Trophoblast cell (in vitro differentiated cells and primary cell): ENCODE measurements at regions not wholly inside any gene's neighbourhood (a gene's known extent, or its start where the extent isn't known, plus 50 kb on each side); places are given as distances from the start of the nearest gene placed in this dataset.

ENCODE experiments used
- DNase-seq, 2 donors: peaks; one replicate each; pipeline ENCODE4 v3.0.0-alpha.2; 2016
- H2AFZ ChIP-seq: 2 replicates; pipeline ENCODE4 v1.6.1; 2013; ENCODE audit warnings: low read length, moderate library complexity, mild to moderate bottlenecking; ENCODE audit not compliant: insufficient read depth, poor library complexity
- H2AK5ac ChIP-seq: 2 replicates; pipeline ENCODE4 v1.6.1; 2013; ENCODE audit warnings: mild to moderate bottlenecking, low read length
- H2BK120ac ChIP-seq: 2 replicates; pipeline ENCODE4 v1.6.1; 2013; ENCODE audit warnings: low read length, mild to moderate bottlenecking, moderate library complexity; ENCODE audit not compliant: insufficient read depth, poor library complexity
- H2BK12ac ChIP-seq: 2 replicates; pipeline ENCODE4 v1.6.1; 2013; ENCODE audit warnings: mild to moderate bottlenecking, low read length, moderate library complexity
- H2BK5ac ChIP-seq: 2 replicates; pipeline ENCODE4 v1.6.1; 2013; ENCODE audit warnings: low read length, low read depth, moderate library complexity, mild to moderate bottlenecking; ENCODE audit not compliant: poor library complexity
- H3K14ac ChIP-seq: 2 replicates; pipeline ENCODE4 v1.6.1; 2013; ENCODE audit warnings: mild to moderate bottlenecking, low read length
- H3K18ac ChIP-seq: 2 replicates; pipeline ENCODE4 v1.6.1; 2013; ENCODE audit warnings: mild to moderate bottlenecking, low read length
- H3K23ac ChIP-seq: 2 replicates; pipeline ENCODE4 v1.6.1; 2013; ENCODE audit warnings: low read length
- H3K27ac ChIP-seq: 2 replicates; pipeline ENCODE4 v1.5.1; 2013; ENCODE audit warnings: low read depth, mild to moderate bottlenecking, inconsistent platforms, low read length, moderate library complexity
- H3K27me3 ChIP-seq: 2 replicates; pipeline ENCODE4 v1.6.1; 2013; ENCODE audit warnings: inconsistent platforms, mild to moderate bottlenecking, low read length, moderate library complexity; ENCODE audit not compliant: insufficient read depth
- H3K36me3 ChIP-seq, 2 experiments: 1 replicate in 1 of 2; 2 replicates in 1 of 2; pipeline ENCODE4 v1.6.1; 2013; ENCODE audit warnings: low read length in 2 of 2, mild to moderate bottlenecking in 2 of 2, moderate library complexity in 1 of 2; ENCODE audit not compliant: insufficient read depth in 2 of 2, control insufficient read depth in 1 of 2
- H3K4ac ChIP-seq: 2 replicates; pipeline ENCODE4 v1.6.1; 2013; ENCODE audit warnings: low read depth, mild to moderate bottlenecking, low read length, moderate library complexity
- H3K4me1 ChIP-seq, 2 experiments: 1 replicate in 1 of 2; 2 replicates in 1 of 2; pipeline ENCODE4 v1.6.1; 2013; ENCODE audit warnings: low read length in 2 of 2, mild to moderate bottlenecking in 2 of 2, moderate library complexity in 1 of 2; ENCODE audit not compliant: insufficient read depth in 2 of 2, control insufficient read depth in 1 of 2
- H3K4me2 ChIP-seq: 2 replicates; pipeline ENCODE4 v1.6.1; 2013; ENCODE audit warnings: inconsistent platforms, mild to moderate bottlenecking, low read length, moderate library complexity
- H3K4me3 ChIP-seq: 2 replicates; pipeline ENCODE4 v1.5.1; 2013; ENCODE audit warnings: mild to moderate bottlenecking, low read depth, low read length, inconsistent platforms
- H3K79me1 ChIP-seq: one replicate; pipeline ENCODE4 v1.6.1; 2013; ENCODE audit warnings: low read length
- H3K79me2 ChIP-seq: 2 replicates; pipeline ENCODE4 v1.6.1; 2013; ENCODE audit warnings: low read length, mild to moderate bottlenecking; ENCODE audit not compliant: control insufficient read depth, insufficient read depth, poor library complexity
- H3K9ac ChIP-seq: 2 replicates; pipeline ENCODE4 v1.6.1; 2013; ENCODE audit warnings: mild to moderate bottlenecking, low read length
- H3K9me3 ChIP-seq: 2 replicates; pipeline ENCODE4 v1.6.1; 2013; ENCODE audit warnings: low read depth, mild to moderate bottlenecking, control low read depth, inconsistent platforms, low read length; ENCODE audit not compliant: insufficient read depth
- H4K12ac ChIP-seq: 2 replicates; pipeline ENCODE4 v1.6.1; 2013; ENCODE audit warnings: low read depth, mild to moderate bottlenecking, low read length, moderate library complexity
- H4K8ac ChIP-seq: 2 replicates; pipeline ENCODE4 v1.6.1; 2013; ENCODE audit warnings: low read depth, mild to moderate bottlenecking, low read length, moderate library complexity
- H4K91ac ChIP-seq: one replicate; pipeline ENCODE4 v1.6.1; 2013; ENCODE audit warnings: low read depth, mild to moderate bottlenecking, low read length, moderate library complexity
- WGBS: extraction: QIAGEN DNeasy Blood & Tissue Kit; methylation state at CpG from one replicate; pipeline ENCODE4 v1.1.7; 2013; ENCODE audit warnings: missing lambda C conversion rate; ENCODE audit not compliant: insufficient read length, insufficient coverage; ENCODE audit errors: extremely low coverage; 5-methylcytosine and 5-hydroxymethylcytosine counted together

- Histone ChIP-seq H4K8ac (no peak overlapping the region), H2AFZ (no peak overlapping the region), H3K4ac (no peak overlapping the region), H3K4me2 (no peak overlapping the region), H3K4me1 (no peaks in the 10 kb centered on the region), H3K27ac (no peak overlapping the region), H3K79me1 (no peaks in the 10 kb centered on the region), H3K9ac (no peak overlapping the region), H3K27me3 (no peaks in the 10 kb centered on the region), H2BK12ac (no peak overlapping the region), H2AK5ac (no peak overlapping the region), H4K91ac (no peak overlapping the region), H3K4me3 (no peak overlapping the region), H2BK120ac (no peak overlapping the region), H4K12ac (no peak overlapping the region), H3K36me3 (no peaks in the 10 kb centered on the region), H3K18ac (no peak overlapping the region), H3K79me2 (no peaks in the 10 kb centered on the region), H2BK5ac (no peak overlapping the region), H3K23ac (no peak overlapping the region), H3K14ac (no peak overlapping the region), H3K9me3 (no peaks in the 10 kb centered on the region)
- no peak for DNase-seq
- whole genome bisulfite sequencing = no CpG with 5 or more reads among the region's 4 CpGs
Observed at GRCh38 chr12:47318963-47319362, 239.2 kb upstream of the AMIGO2 start.

GRCh38 chr12:47317175-47317915 is 237.6 kb upstream of the AMIGO2 start:
- Histone ChIP-seq H3K4ac (no peak overlapping the region), H3K4me1 (no peaks in the 10 kb centered on the region), H2BK12ac (no peak overlapping the region), H2AFZ (no peak overlapping the region), H4K8ac (no peak overlapping the region), H2AK5ac (no peak overlapping the region), H4K12ac (no peak overlapping the region), H2BK120ac (no peak overlapping the region), H3K18ac (no peak overlapping the region), H3K79me1 (no peaks in the 10 kb centered on the region), H3K36me3 (no peaks in the 10 kb centered on the region), H3K79me2 (no peaks in the 10 kb centered on the region), H3K9ac (no peak overlapping the region), H3K4me2 (no peak overlapping the region), H3K23ac (no peak overlapping the region), H3K14ac (no peak overlapping the region), H4K91ac (no peak overlapping the region), H3K27ac (no peak overlapping the region), H3K27me3 (no peaks in the 10 kb centered on the region), H3K9me3 (no peaks in the 10 kb centered on the region), H3K4me3 (no peak overlapping the region), H2BK5ac (no peak overlapping the region)
- WGBS = no CpG with 5 or more reads among the region's 11 CpGs
- DNase-seq = no peak

DNA sequence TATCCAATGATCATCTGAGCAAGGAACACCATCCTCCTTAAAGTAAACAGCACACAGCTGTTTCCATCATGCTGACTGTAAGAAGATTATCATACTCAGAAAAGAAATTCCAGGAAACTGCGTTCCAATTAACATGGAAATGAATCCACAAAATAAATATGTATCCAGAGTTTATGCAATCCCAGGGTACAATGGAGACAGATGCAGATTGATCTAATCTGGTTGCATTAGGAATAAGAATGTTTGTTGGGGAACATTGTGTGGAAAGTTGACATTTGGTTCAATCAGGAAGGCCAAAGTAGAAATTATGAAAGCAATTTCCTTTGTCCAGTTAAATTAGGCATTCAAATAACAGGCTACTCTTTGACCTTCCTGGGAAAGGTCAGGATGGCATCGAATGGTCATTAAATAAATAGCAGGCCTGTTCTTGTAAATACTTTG is 236.9 kb upstream of the AMIGO2 start:
- no peak overlapping the region for H3K23ac ChIP-seq
- H3K27me3 ChIP-seq = no peaks in the 10 kb centered on the region
- H3K27ac ChIP-seq = no peak overlapping the region
- DNase-seq = no peak
- no peak overlapping the region for H3K4me3 ChIP-seq
- no CpG with 5 or more reads among the region's 2 CpGs for WGBS
- H2BK5ac ChIP-seq = no peak overlapping the region
- H2AK5ac ChIP-seq = no peak overlapping the region
- no peaks in the 10 kb centered on the region for H3K36me3 ChIP-seq
- no peaks in the 10 kb centered on the region for H3K9me3 ChIP-seq
- H3K18ac ChIP-seq = no peak overlapping the region
- no peak overlapping the region for H2BK12ac ChIP-seq
- no peak overlapping the region for H3K4me2 ChIP-seq
- no peaks in the 10 kb centered on the region for H3K4me1 ChIP-seq
- H4K12ac ChIP-seq = no peak overlapping the region
- H3K14ac ChIP-seq = no peak overlapping the region
- no peak overlapping the region for H2AFZ ChIP-seq
- H2BK120ac ChIP-seq = no peak overlapping the region
- no peak overlapping the region for H4K91ac ChIP-seq
- no peak overlapping the region for H3K4ac ChIP-seq
- H4K8ac ChIP-seq = no peak overlapping the region
- no peaks in the 10 kb centered on the region for H3K79me1 ChIP-seq
- H3K79me2 ChIP-seq = no peaks in the 10 kb centered on the region
- no peak overlapping the region for H3K9ac ChIP-seq

- H3K4me2 ChIP-seq = no peak overlapping the region
- H3K27me3 ChIP-seq = no peaks in the 10 kb centered on the region
- H3K79me1 ChIP-seq = no peaks in the 10 kb centered on the region
- no peak overlapping the region for H3K14ac ChIP-seq
- H3K4me3 ChIP-seq = no peak overlapping the region
- H4K91ac ChIP-seq = no peak overlapping the region
- H2AK5ac ChIP-seq = no peak overlapping the region
- H2BK12ac ChIP-seq = no peak overlapping the region
- no peaks in the 10 kb centered on the region for H3K36me3 ChIP-seq
- WGBS = no CpG with 5 or more reads among the region's 1 CpG
- no peak overlapping the region for H2BK5ac ChIP-seq
- no peak overlapping the region for H3K4ac ChIP-seq
- no peak overlapping the region for H4K12ac ChIP-seq
- no peaks in the 10 kb centered on the region for H3K9me3 ChIP-seq
- no peak overlapping the region for H3K9ac ChIP-seq
- H4K8ac ChIP-seq = no peak overlapping the region
- H3K18ac ChIP-seq = no peak overlapping the region
- no peaks in the 10 kb centered on the region for H3K4me1 ChIP-seq
- H3K27ac ChIP-seq = no peak overlapping the region
- no peak overlapping the region for H3K23ac ChIP-seq
- no peak overlapping the region for H2AFZ ChIP-seq
- no peak for DNase-seq
- no peak overlapping the region for H2BK120ac ChIP-seq
- no peaks in the 10 kb centered on the region for H3K79me2 ChIP-seq
Observed at GRCh38 chr12:47314996-47315395, 235.2 kb upstream of the AMIGO2 start.
